ENCODE measurements at regions not wholly inside any gene's neighbourhood (a gene's known extent, or its start where the extent isn't known, plus 50 kb on each side); places are given as distances from the start of the nearest gene placed in this dataset.

GRCh38 chr13:90299238-90299637, 1048.2 kb upstream of the MIR17HG start:
- TF ChIP-seq CTCF (conservative IDR thresholded peaks at IDR 0.05; ENCODE audit: low read depth) = no peak
- DNase-seq (ENCODE audit: low spot score) = no peak
- H3K27ac ChIP-seq = no peak overlapping the region
- ChIA-PET POLR2A (ENCODE audit: low non-redundant PET) (no interaction called here), CTCF (no interaction called here)

- H3K27ac ChIP-seq = no peak overlapping the region
- POLR2A ChIA-PET (ENCODE audit: low non-redundant PET) = no interaction called here
- no peak for TF ChIP-seq CTCF (conservative IDR thresholded peaks at IDR 0.05; ENCODE audit: low read depth)
- no peak for DNase-seq (ENCODE audit: low spot score)
- CTCF ChIA-PET = no interaction called here
These were observed 1047.5 kb upstream of the MIR17HG start for GRCh38 chr13:90300015-90300414.

GRCh38 chr13:90302107-90302506, 1045.4 kb upstream of the MIR17HG start:
- no peak for DNase-seq (ENCODE audit: low spot score)
- H3K27ac ChIP-seq = no peak overlapping the region
- no peak for TF ChIP-seq CTCF (conservative IDR thresholded peaks at IDR 0.05; ENCODE audit: low read depth)
- ChIA-PET POLR2A (ENCODE audit: low non-redundant PET) (no interaction called here), CTCF (no interaction called here)

GRCh38 chr13:90305796-90306195, 1041.7 kb upstream of the MIR17HG start:
- POLR2A ChIA-PET (ENCODE audit: low non-redundant PET) = no interaction called here

GRCh38 chr13:90307136-90307535, 1040.4 kb upstream of the MIR17HG start:
- ChIA-PET CTCF (no interaction called here), POLR2A (ENCODE audit: low non-redundant PET) (no interaction called here)
- no peak for TF ChIP-seq CTCF (conservative IDR thresholded peaks at IDR 0.05; ENCODE audit: low read depth)
- no peak for DNase-seq (ENCODE audit: low spot score)
- H3K27ac ChIP-seq = no peak overlapping the region

More at GRCh38 chr13:90305796-90306195, 1041.7 kb upstream of the MIR17HG start:
- TF ChIP-seq CTCF (conservative IDR thresholded peaks at IDR 0.05; ENCODE audit: low read depth) = no peak
- H3K27ac ChIP-seq = no peak overlapping the region
- CTCF ChIA-PET = no interaction called here
- DNase-seq (ENCODE audit: low spot score) = no peak

- ChIA-PET POLR2A (ENCODE audit: low non-redundant PET) (no interaction called here), CTCF (no interaction called here)
- H3K27ac ChIP-seq = no peak overlapping the region
- DNase-seq (ENCODE audit: low spot score) = no peak
- no peak for TF ChIP-seq CTCF (conservative IDR thresholded peaks at IDR 0.05; ENCODE audit: low read depth)
These were observed 1039.2 kb upstream of the MIR17HG start for GRCh38 chr13:90308249-90308648.

GRCh38 chr13:90311929-90312328, 1035.6 kb upstream of the MIR17HG start:
- no peak overlapping the region for H3K27ac ChIP-seq
- ChIA-PET CTCF (interaction anchor here (0.6 to 0.7 kb wide), 3 partner anchors 24 to 556 kb away, joined by 3 read pairs; no protein-coding TSS in a partner anchor), POLR2A (ENCODE audit: low non-redundant PET) (no interaction called here)
- TF ChIP-seq CTCF (conservative IDR thresholded peaks at IDR 0.05; ENCODE audit: low read depth) = no peak
- DNase-seq (ENCODE audit: low spot score) = no peak

Measured in RWPE1 (cell line).